NT2/D1 (cell line): ENCODE measurements at regions not wholly inside any gene's neighbourhood (a gene's known extent, or its start where the extent isn't known, plus 50 kb on each side); places are given as distances from the start of the nearest gene placed in this dataset.

Source experiments
- DNase-seq: peaks from one replicate; pipeline ENCODE4 v3.0.0-alpha.2; 2011; ENCODE audit warnings: low read depth, low spot score
- H3K27me3 ChIP-seq: 2 replicates; pipeline ENCODE4 v1.6.0; 2011; ENCODE audit warnings: mild to moderate bottlenecking; ENCODE audit not compliant: insufficient read length, insufficient read depth
- H3K36me3 ChIP-seq: 2 replicates; pipeline ENCODE4 v1.6.1; 2011; ENCODE audit warnings: mild to moderate bottlenecking, low read length, mixed read lengths; ENCODE audit not compliant: insufficient read depth, insufficient read length
- H3K4me1 ChIP-seq: 2 replicates; pipeline ENCODE4 v1.5.1; 2011; ENCODE audit not compliant: insufficient read depth, insufficient read length
- H3K4me3 ChIP-seq: 2 replicates; pipeline ENCODE4 v1.5.1; 2011; ENCODE audit warnings: low read depth; ENCODE audit not compliant: insufficient read length
- H3K9ac ChIP-seq: 2 replicates; pipeline ENCODE4 v1.6.0; 2011; ENCODE audit warnings: low read depth; ENCODE audit not compliant: insufficient read length
- H3K9me3 ChIP-seq: 2 replicates; pipeline ENCODE4 v1.5.1; 2011; ENCODE audit warnings: mild to moderate bottlenecking, low read length; ENCODE audit not compliant: insufficient read depth
- SUZ12 ChIP-seq: IDR thresholded peaks from 2 replicates; pipeline ENCODE4 v1.6.1; 2011; ENCODE audit not compliant: insufficient read length, insufficient read depth; ENCODE audit errors: extremely low read depth
- YY1 ChIP-seq: IDR thresholded peaks from 2 replicates; pipeline ENCODE4 v1.6.1; 2011; ENCODE audit not compliant: insufficient read length, insufficient read depth
- ZNF274 ChIP-seq: IDR thresholded peaks from 2 replicates; pipeline ENCODE4 v1.6.1; 2011; ENCODE audit warnings: mild to moderate bottlenecking, low read depth, low read length

DNA sequence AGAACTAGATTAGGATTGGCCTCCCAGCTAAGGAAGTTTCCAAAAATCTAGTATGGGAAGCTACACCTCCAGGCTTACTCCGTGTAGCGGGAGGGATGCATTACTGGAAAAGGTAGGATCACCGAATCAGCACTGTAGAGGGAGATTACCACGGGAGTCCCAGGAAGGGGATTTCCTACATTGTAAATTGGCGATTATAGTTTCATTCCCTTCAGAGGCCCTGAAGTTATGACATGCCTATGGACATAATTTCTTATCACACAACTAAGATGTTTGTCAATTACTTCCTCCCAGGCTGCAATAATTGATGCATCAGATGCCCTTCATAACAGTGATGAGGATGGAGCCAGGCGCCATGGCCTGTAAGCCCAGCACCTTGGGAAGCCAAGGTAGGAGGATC, 71.2 kb upstream of the NR4A3 start:
- H3K4me1 ChIP-seq: no peaks in the 10 kb centered on the region
- no peak overlapping the region for H3K9ac ChIP-seq
- no peak for DNase-seq

GRCh38 chr9:99752417-99753109, 69.1 kb upstream of the NR4A3 start:
- H3K9ac ChIP-seq: no peak overlapping the region
- H3K4me1 ChIP-seq: no peaks in the 10 kb centered on the region
- no peaks in the 10 kb centered on the region for H3K9me3 ChIP-seq
- H3K36me3 ChIP-seq: no peaks in the 10 kb centered on the region
- H3K27me3 ChIP-seq: no peaks in the 10 kb centered on the region
- no peak for TF ChIP-seq YY1
- TF ChIP-seq ZNF274: no peak
- no peak for TF ChIP-seq SUZ12
- no peak overlapping the region for H3K4me3 ChIP-seq
- DNase-seq: no peak

More for the DNA sequence above, 71.2 kb upstream of the NR4A3 start:
- H3K4me3 ChIP-seq: no peak overlapping the region
- no peaks in the 10 kb centered on the region for H3K27me3 ChIP-seq
- TF ChIP-seq SUZ12 (no peak), ZNF274 (no peak), YY1 (no peak)
- no peaks in the 10 kb centered on the region for H3K36me3 ChIP-seq
- no peaks in the 10 kb centered on the region for H3K9me3 ChIP-seq

- no peak overlapping the region for H3K9ac ChIP-seq
Observed at GRCh38 chr9:99753436-99753835, 68.2 kb upstream of the NR4A3 start.

DNA sequence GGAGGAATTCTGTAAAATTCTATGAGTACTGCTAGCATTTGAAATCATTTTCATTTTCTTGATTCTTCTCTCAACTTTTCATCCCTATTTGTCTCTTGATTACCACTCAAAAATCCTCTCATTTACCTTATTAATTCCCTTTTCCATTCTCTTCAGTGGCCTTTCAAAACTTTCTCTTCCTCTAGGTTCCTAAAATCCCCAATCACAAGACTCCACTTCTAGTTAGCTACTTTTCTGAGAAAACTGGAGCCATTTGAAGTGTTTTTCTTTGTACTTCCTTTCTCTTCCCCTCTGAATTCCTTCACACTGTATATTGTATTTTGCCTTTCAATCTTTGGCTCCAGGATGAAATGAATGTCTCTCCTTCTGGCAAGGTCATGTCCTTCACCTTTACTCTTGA, 61.3 kb upstream of the NR4A3 start:
- DNase-seq: no peak
- Histone ChIP-seq H3K27me3 (no peaks in the 10 kb centered on the region), H3K9me3 (no peaks in the 10 kb centered on the region), H3K36me3 (no peaks in the 10 kb centered on the region), H3K9ac (no peak overlapping the region), H3K4me3 (no peak overlapping the region), H3K4me1 (no peaks in the 10 kb centered on the region)
- TF ChIP-seq ZNF274 (no peak), YY1 (no peak), SUZ12 (no peak)

More at GRCh38 chr9:99753436-99753835, 68.2 kb upstream of the NR4A3 start:
- H3K4me3 ChIP-seq: no peak overlapping the region
- TF ChIP-seq YY1 (no peak), SUZ12 (no peak), ZNF274 (no peak)
- H3K27me3 ChIP-seq: no peaks in the 10 kb centered on the region
- H3K36me3 ChIP-seq: no peaks in the 10 kb centered on the region
- no peak for DNase-seq
- H3K9me3 ChIP-seq: no peaks in the 10 kb centered on the region
- H3K4me1 ChIP-seq: no peaks in the 10 kb centered on the region

- no peak for TF ChIP-seq YY1
- TF ChIP-seq ZNF274: no peak
- no peak for TF ChIP-seq SUZ12
- DNase-seq: no peak
- no peak overlapping the region for H3K4me3 ChIP-seq
Observed at GRCh38 chr9:99762470-99762869, 59.2 kb upstream of the NR4A3 start.

More at GRCh38 chr9:99762470-99762869, 59.2 kb upstream of the NR4A3 start:
- Histone ChIP-seq H3K36me3 (no peaks in the 10 kb centered on the region), H3K4me1 (no peaks in the 10 kb centered on the region), H3K9me3 (no peaks in the 10 kb centered on the region), H3K9ac (no peak overlapping the region), H3K27me3 (no peaks in the 10 kb centered on the region)
